Karpas-422 (cell line): ENCODE measurements at regions not wholly inside any gene's neighbourhood (a gene's known extent, or its start where the extent isn't known, plus 50 kb on each side); places are given as distances from the start of the nearest gene placed in this dataset. TPM values are rescaled to one million over a fixed set of nuclear protein-coding genes. Genes with fewer than 3 reads are reported as not detected.

ENCODE experiments used
- DNase-seq: peaks from one replicate; pipeline ENCODE4 v3.0.0-alpha.2; 2015
- H2AFZ ChIP-seq: fragments of 200-600 bp; sonication (generic); 2 replicates; pipeline ENCODE4 v1.6.1; 2014; ENCODE audit warnings: antibody characterized with exemption, low read length, mixed read lengths
- H3K27ac ChIP-seq: fragments of 200-600 bp; sonication (generic); 2 replicates; pipeline ENCODE4 v1.5.1; 2014; ENCODE audit warnings: mild to moderate bottlenecking, low read length, moderate library complexity
- H3K27me3 ChIP-seq: fragments of 200-600 bp; sonication (generic); 2 replicates; pipeline ENCODE4 v1.6.1; 2014; ENCODE audit warnings: low read length, mixed read lengths
- H3K36me3 ChIP-seq: fragments of 200-600 bp; sonication (generic); 2 replicates; pipeline ENCODE4 v1.6.1; 2014; ENCODE audit warnings: low read length, mixed read lengths; ENCODE audit not compliant: insufficient read depth
- H3K4me1 ChIP-seq: fragments of 200-600 bp; sonication (generic); 2 replicates; pipeline ENCODE4 v1.6.1; 2014; ENCODE audit warnings: mild to moderate bottlenecking, low read length, mixed read lengths
- H3K4me2 ChIP-seq: fragments of 200-600 bp; sonication (generic); 2 replicates; pipeline ENCODE4 v1.6.1; 2014; ENCODE audit warnings: low read length, low read depth, mild to moderate bottlenecking; ENCODE audit not compliant: poor library complexity, severe bottlenecking
- H3K4me3 ChIP-seq: fragments of 200-600 bp; sonication (generic); 2 replicates; pipeline ENCODE4 v1.5.1; 2014; ENCODE audit warnings: mild to moderate bottlenecking, antibody characterized with exemption, low read length, mixed read lengths
- H3K79me2 ChIP-seq: fragments of 200-600 bp; sonication (generic); 2 replicates; pipeline ENCODE4 v1.6.1; 2014; ENCODE audit warnings: mild to moderate bottlenecking, low read length, mixed read lengths
- H3K9ac ChIP-seq: fragments of 200-600 bp; sonication (generic); 2 replicates; pipeline ENCODE4 v1.6.0; 2014; ENCODE audit warnings: low read length
- H3K9me2 ChIP-seq: fragments of 200-600 bp; sonication (generic), shearing (Covaris generic); replicated peaks from 2 replicates; pipeline ENCODE4 v1.6.0; 2014; ENCODE audit warnings: mild to moderate bottlenecking, low read length, moderate library complexity; ENCODE audit not compliant: insufficient read depth
- H3K9me3 ChIP-seq: fragments of 300-700, 200-600 bp; sonication (generic); 2 replicates; pipeline ENCODE4 v1.6.1; 2014; ENCODE audit warnings: low read length, mixed read lengths
- H4K20me1 ChIP-seq: fragments of 200-600 bp; sonication (generic); 2 replicates; pipeline ENCODE4 v1.6.1; 2014; ENCODE audit warnings: mild to moderate bottlenecking, antibody characterized with exemption, low read length, low read depth; ENCODE audit not compliant: insufficient read depth
- small RNA-seq: library from RNA; depleted of rRNA; stranded (forward); fragments of <200 nt; gene quantifications from one replicate; pipeline ENCODE3, GENCODE V24; 2014

GRCh38 chr10:120396228-120396627 is 60.8 kb upstream of the PLPP4 start:
- no peaks in the 10 kb centered on the region for H3K36me3 ChIP-seq
- DNase-seq, result no peak
- H3K9me3 ChIP-seq, result no peaks in the 10 kb centered on the region
- no peak overlapping the region for H3K9ac ChIP-seq
- H3K27ac ChIP-seq, result no peak overlapping the region
- H4K20me1 ChIP-seq, result no peaks in the 10 kb centered on the region
- H3K4me1 ChIP-seq, result no peaks in the 10 kb centered on the region
- no peaks in the 10 kb centered on the region for H3K9me2 ChIP-seq
- no peak overlapping the region for H2AFZ ChIP-seq
- H3K4me3 ChIP-seq, result no peak overlapping the region
- no peak overlapping the region for H3K4me2 ChIP-seq
- H3K27me3 ChIP-seq, result no peaks in the 10 kb centered on the region
- no peaks in the 10 kb centered on the region for H3K79me2 ChIP-seq

GRCh38 chr10:120398180-120398579 is 58.8 kb upstream of the PLPP4 start:
- no peak overlapping the region for H3K27ac ChIP-seq
- H3K9ac ChIP-seq, result no peak overlapping the region
- no peak for DNase-seq
- no peaks in the 10 kb centered on the region for H4K20me1 ChIP-seq
- no peak overlapping the region for H3K4me2 ChIP-seq
- H3K4me3 ChIP-seq, result no peak overlapping the region
- no peaks in the 10 kb centered on the region for H3K4me1 ChIP-seq
- H3K9me2 ChIP-seq, result no peaks in the 10 kb centered on the region
- H3K79me2 ChIP-seq, result no peaks in the 10 kb centered on the region
- H3K36me3 ChIP-seq, result no peaks in the 10 kb centered on the region
- H3K9me3 ChIP-seq, result no peaks in the 10 kb centered on the region
- no peak overlapping the region for H2AFZ ChIP-seq
- no peaks in the 10 kb centered on the region for H3K27me3 ChIP-seq

- Histone ChIP-seq H3K9me3 (no peaks in the 10 kb centered on the region), H3K4me2 (no peak overlapping the region), H3K4me1 (no peaks in the 10 kb centered on the region), H2AFZ (no peak overlapping the region), H3K27ac (no peak overlapping the region), H3K79me2 (no peaks in the 10 kb centered on the region), H4K20me1 (no peaks in the 10 kb centered on the region), H3K27me3 (no peaks in the 10 kb centered on the region), H3K9me2 (no peaks in the 10 kb centered on the region), H3K4me3 (no peak overlapping the region), H3K36me3 (no peaks in the 10 kb centered on the region), H3K9ac (no peak overlapping the region)
- no peak for DNase-seq
These were observed 56.4 kb upstream of the PLPP4 start for GRCh38 chr10:120400601-120401000.

GRCh38 chr10:120402147-120402766 is 54.8 kb upstream of the PLPP4 start:
- Histone ChIP-seq H3K36me3 (no peaks in the 10 kb centered on the region), H4K20me1 (no peaks in the 10 kb centered on the region), H3K4me1 (peaks cover 7% of the 10 kb centered on the region), H3K4me3 (no peak overlapping the region), H3K27ac (no peak overlapping the region), H3K79me2 (no peaks in the 10 kb centered on the region), H3K9me2 (no peaks in the 10 kb centered on the region), H3K4me2 (no peak overlapping the region), H2AFZ (no peak overlapping the region), H3K9me3 (no peaks in the 10 kb centered on the region), H3K27me3 (no peaks in the 10 kb centered on the region), H3K9ac (no peak overlapping the region)
- no peak for DNase-seq

GRCh38 chr10:120403109-120403508 is 53.9 kb upstream of the PLPP4 start:
- no peak overlapping the region for H3K4me3 ChIP-seq
- DNase-seq, result no peak
- H3K36me3 ChIP-seq, result no peaks in the 10 kb centered on the region
- no peak overlapping the region for H3K4me2 ChIP-seq
- no peaks in the 10 kb centered on the region for H3K9me3 ChIP-seq
- H3K4me1 ChIP-seq, result peaks cover 7% of the 10 kb centered on the region
- no peak overlapping the region for H2AFZ ChIP-seq
- H3K9me2 ChIP-seq, result no peaks in the 10 kb centered on the region
- H3K9ac ChIP-seq, result no peak overlapping the region
- H3K79me2 ChIP-seq, result no peaks in the 10 kb centered on the region
- H4K20me1 ChIP-seq, result no peaks in the 10 kb centered on the region
- no peaks in the 10 kb centered on the region for H3K27me3 ChIP-seq
- H3K27ac ChIP-seq, result no peak overlapping the region

- H3K27ac ChIP-seq, result no peak overlapping the region
- no peaks in the 10 kb centered on the region for H3K9me3 ChIP-seq
These were observed 50.7 kb upstream of the PLPP4 start for GRCh38 chr10:120406376-120406775.

More at GRCh38 chr10:120406376-120406775, 50.7 kb upstream of the PLPP4 start:
- Histone ChIP-seq H2AFZ (no peak overlapping the region), H3K4me1 (peaks cover 9% of the 10 kb centered on the region), H3K4me3 (no peak overlapping the region), H3K4me2 (no peak overlapping the region), H3K9me2 (no peaks in the 10 kb centered on the region), H3K27me3 (no peaks in the 10 kb centered on the region), H3K79me2 (no peaks in the 10 kb centered on the region), H3K9ac (no peak overlapping the region), H3K36me3 (no peaks in the 10 kb centered on the region), H4K20me1 (no peaks in the 10 kb centered on the region)
- no peak for DNase-seq

Small RNA genes lying in the stretch of these regions (small RNA-seq; reads per million reads assigned to genes)
- not detected for gene AL355298.1
